H1 (cell line): ENCODE measurements at regions not wholly inside any gene's neighbourhood (a gene's known extent, or its start where the extent isn't known, plus 50 kb on each side); places are given as distances from the start of the nearest gene placed in this dataset.

Experiments used
- CTCF ChIA-PET: fragments of 300-600 bp; sonication (Branson Sonifier 250); formaldehyde crosslinking; loops from one replicate; lab custom pipeline; 2021; ENCODE audit not compliant: partially characterized antibody; lab: Charles Lee
- POLR2A ChIA-PET: fragments of 300-600 bp; sonication (Branson Sonifier 250); formaldehyde crosslinking; loops from one replicate; lab custom pipeline; 2021; ENCODE audit warnings: inconsistent platforms; ENCODE audit not compliant: partially characterized antibody; lab: Charles Lee
- DNase-seq, 2 experiments: peaks; one replicate each; pipeline versions ENCODE4 v3.0.0 to v3.0.0-alpha.2; 2010 to 2022; ENCODE audit warnings: low spot score in 2 of 2, low read depth in 1 of 2, mixed read lengths in 1 of 2
- FAIRE-seq: peaks from 2 replicates; lab custom pipeline; 2011; peaks lifted over from hg19 to GRCh38; lab: Jason Lieb, UNC
- H2AFZ ChIP-seq: 2 replicates; pipeline ENCODE4 v1.8.1; 2012; ENCODE audit warnings: low read length, inconsistent platforms
- H2AK5ac ChIP-seq: 2 replicates; pipeline ENCODE4 v1.6.1; 2013; ENCODE audit warnings: low read depth, low read length
- H2BK120ac ChIP-seq: replicated peaks from 2 replicates; pipeline ENCODE3; 2013; ENCODE audit warnings: low read depth, low read length, inconsistent platforms
- H2BK12ac ChIP-seq: 2 replicates; pipeline ENCODE4 v1.6.1; 2013; ENCODE audit warnings: low read depth, low read length
- H2BK15ac ChIP-seq: 2 replicates; pipeline ENCODE4 v1.6.1; 2013; ENCODE audit warnings: low read length
- H2BK20ac ChIP-seq: 2 replicates; pipeline ENCODE4 v1.6.1; 2013; ENCODE audit warnings: low read length
- H2BK5ac ChIP-seq: 2 replicates; pipeline ENCODE4 v1.6.1; 2013; ENCODE audit warnings: low read depth, low read length
- H3K14ac ChIP-seq: 2 replicates; pipeline ENCODE4 v1.6.1; 2013; ENCODE audit warnings: inconsistent platforms; ENCODE audit not compliant: insufficient read length
- H3K18ac ChIP-seq: 2 replicates; pipeline ENCODE4 v1.6.1; 2013; ENCODE audit warnings: low read length; ENCODE audit errors: extremely low read depth
- H3K23ac ChIP-seq: 2 replicates; pipeline ENCODE4 v1.6.1; 2013; ENCODE audit warnings: inconsistent platforms; ENCODE audit not compliant: insufficient read length
- H3K23me2 ChIP-seq: 2 replicates; pipeline ENCODE4 v1.6.1; 2013; ENCODE audit warnings: low read depth, low read length
- H3K27ac ChIP-seq: 2 replicates; pipeline ENCODE4 v1.6.1; 2011; ENCODE audit warnings: low read depth, low read length, inconsistent platforms
- H3K27me3 ChIP-seq, 4 experiments: replicated peaks in 1 of 4; 1 replicate in 1 of 4; 2 replicates in 3 of 4; pipeline versions ENCODE4 v1.6.1 to v1.8.1; 2011 to 2013; ENCODE audit warnings: low read length in 3 of 4, mild to moderate bottlenecking in 3 of 4, inconsistent platforms in 2 of 4, mixed read lengths in 2 of 4, moderate library complexity in 1 of 4; ENCODE audit not compliant: control insufficient read depth in 3 of 4, insufficient read depth in 3 of 4; ENCODE audit errors: extremely low read depth in 1 of 4
- H3K36me3 ChIP-seq, 4 experiments: 2 replicates each; pipeline versions ENCODE4 v1.6.1 to v1.8.1; 2011 to 2013; ENCODE audit warnings: mild to moderate bottlenecking in 4 of 4, low read length in 3 of 4, moderate library complexity in 2 of 4, control low read depth in 1 of 4, inconsistent platforms in 1 of 4; ENCODE audit not compliant: insufficient read depth in 4 of 4, control insufficient read depth in 2 of 4
- H3K4ac ChIP-seq: replicated peaks from 2 replicates; pipeline ENCODE3; 2013; ENCODE audit warnings: low read length, low read depth, mixed read lengths, inconsistent platforms; ENCODE audit not compliant: insufficient read length
- H3K4me1 ChIP-seq, 4 experiments: replicated peaks in 1 of 4; 1 replicate in 1 of 4; 2 replicates in 3 of 4; pipeline versions ENCODE4 v1.6.1 to v1.8.1; 2011 to 2013; ENCODE audit warnings: low read length in 3 of 4, inconsistent platforms in 2 of 4, mixed read lengths in 1 of 4; ENCODE audit not compliant: insufficient read depth in 4 of 4, control insufficient read depth in 3 of 4
- H3K4me2 ChIP-seq, 2 experiments: 2 replicates each; pipeline versions ENCODE4 v1.6.1 to v1.8.1; 2011 to 2013; ENCODE audit warnings: low read depth in 2 of 2, low read length in 2 of 2, control low read depth in 1 of 2, inconsistent platforms in 1 of 2, mild to moderate bottlenecking in 1 of 2; ENCODE audit not compliant: insufficient read depth in 1 of 2
- H3K4me3 ChIP-seq, 4 experiments: fragments of 200-600, 300-600 bp in 1 of 4; sonication (generic), shearing (Covaris generic), sonication (Bioruptor Twin) in 1 of 4; 2 replicates each; pipeline versions ENCODE4 v1.5.1 to v1.8.1; 2011 to 2016; ENCODE audit warnings: low read length in 4 of 4, low read depth in 3 of 4, control low read depth in 2 of 4, inconsistent platforms in 2 of 4, mild to moderate bottlenecking in 2 of 4, mixed read lengths in 1 of 4, moderate library complexity in 1 of 4; ENCODE audit not compliant: insufficient read depth in 2 of 4; ENCODE audit errors: extremely low read depth in 1 of 4
- H3K56ac ChIP-seq: replicated peaks from 2 replicates; pipeline ENCODE3; 2013; ENCODE audit warnings: low read depth, mild to moderate bottlenecking, mixed read lengths, low read length, inconsistent platforms; ENCODE audit not compliant: insufficient read length
- H3K79me1 ChIP-seq: 2 replicates; pipeline ENCODE4 v1.6.1; 2013; ENCODE audit warnings: low read depth, low read length, control low read depth
- H3K79me2 ChIP-seq, 2 experiments: 2 replicates each; pipeline versions ENCODE4 v1.6.1 to v1.8.1; 2012 to 2013; ENCODE audit warnings: low read length in 2 of 2, mild to moderate bottlenecking in 2 of 2, inconsistent platforms in 1 of 2; ENCODE audit not compliant: insufficient read depth in 2 of 2, control insufficient read depth in 1 of 2
- H3K9ac ChIP-seq, 4 experiments: replicated peaks in 1 of 4; 1 replicate in 1 of 4; 2 replicates in 3 of 4; pipeline versions ENCODE4 v1.6.1 to v1.8.1; 2011 to 2013; ENCODE audit warnings: low read depth in 3 of 4, low read length in 3 of 4, control low read depth in 2 of 4, mild to moderate bottlenecking in 2 of 4, moderate library complexity in 2 of 4, inconsistent platforms in 1 of 4; ENCODE audit errors: extremely low read depth in 1 of 4
- H3K9me3 ChIP-seq, 2 experiments: 2 replicates each; pipeline versions ENCODE4 v1.6.1 to v1.8.1; 2012 to 2013; ENCODE audit warnings: mild to moderate bottlenecking in 2 of 2, moderate library complexity in 2 of 2, control low read depth in 1 of 2, inconsistent platforms in 1 of 2, low read depth in 1 of 2, low read length in 1 of 2, mixed read lengths in 1 of 2; ENCODE audit not compliant: insufficient read depth in 2 of 2
- H4K20me1 ChIP-seq, 2 experiments: replicated peaks in 1 of 2; 2 replicates each; pipeline versions ENCODE3 to v1.8.1; 2011 to 2013; ENCODE audit warnings: inconsistent platforms in 2 of 2, low read length in 2 of 2, mild to moderate bottlenecking in 1 of 2; ENCODE audit not compliant: insufficient read depth in 2 of 2, control insufficient read depth in 1 of 2
- H4K5ac ChIP-seq: 2 replicates; pipeline ENCODE4 v1.6.1; 2013; ENCODE audit warnings: low read length, low read depth, mixed read lengths, inconsistent platforms; ENCODE audit not compliant: insufficient read length
- H4K8ac ChIP-seq: 2 replicates; pipeline ENCODE4 v1.8.0; 2013; ENCODE audit warnings: mild to moderate bottlenecking, moderate library complexity, low read length, inconsistent platforms; ENCODE audit not compliant: insufficient read depth; ENCODE audit errors: extremely low read depth
- H4K91ac ChIP-seq: replicated peaks from 2 replicates; pipeline ENCODE3; 2013; ENCODE audit warnings: low read length, mixed read lengths, inconsistent platforms; ENCODE audit not compliant: insufficient read length
- BACH1 ChIP-seq: IDR thresholded peaks from 2 replicates; pipeline ENCODE4 v1.6.1; 2012; ENCODE audit warnings: low read length, improper control_type of control experiment
- BCL11A ChIP-seq, 2 experiments: IDR thresholded peaks; one replicate each; pipeline ENCODE4 v1.6.1; 2011; ENCODE audit warnings: low read depth in 2 of 2, low read length in 2 of 2, mild to moderate bottlenecking in 2 of 2
- CEBPB ChIP-seq: IDR thresholded peaks from 2 replicates; pipeline ENCODE4 v1.6.1; 2012; ENCODE audit warnings: low read depth, low read length
- CHD2 ChIP-seq: IDR thresholded peaks from 2 replicates; pipeline ENCODE4 v1.6.1; 2012; ENCODE audit warnings: low read length, improper control_type of control experiment
- EP300 ChIP-seq, 2 experiments: IDR thresholded peaks; 1 replicate in 1 of 2; 2 replicates in 1 of 2; pipeline ENCODE4 v1.6.1; 2011 to 2012; ENCODE audit warnings: low read depth in 2 of 2, low read length in 2 of 2, mild to moderate bottlenecking in 2 of 2, borderline replicate concordance in 1 of 2, inconsistent platforms in 1 of 2, moderate library complexity in 1 of 2
- FOSL1 ChIP-seq: IDR thresholded peaks from 2 replicates; pipeline ENCODE4 v1.6.1; 2011; ENCODE audit warnings: mild to moderate bottlenecking, low read depth, low read length, moderate library complexity; ENCODE audit not compliant: insufficient read depth
- GABPA ChIP-seq: IDR thresholded peaks from 2 replicates; pipeline ENCODE4 v1.6.1; 2011; ENCODE audit warnings: mild to moderate bottlenecking, low read length, moderate library complexity, borderline replicate concordance; ENCODE audit not compliant: insufficient read depth
- HDAC2 ChIP-seq, 2 experiments: fragments of 300-600 bp in 1 of 2; sonication (generic) in 1 of 2; IDR thresholded peaks; 2 replicates each; pipeline ENCODE4 v1.6.1; 2011 to 2012; ENCODE audit warnings: low read depth in 2 of 2, low read length in 2 of 2, mild to moderate bottlenecking in 2 of 2, moderate library complexity in 2 of 2, borderline replicate concordance in 1 of 2, inconsistent platforms in 1 of 2
- JUND ChIP-seq: IDR thresholded peaks from 2 replicates; pipeline ENCODE4 v1.6.1; 2011; ENCODE audit warnings: mild to moderate bottlenecking, improper control_type of control experiment, low read length
- KDM1A ChIP-seq: fragments of 200-600, 300-600 bp; sonication (generic); IDR thresholded peaks from 2 replicates; pipeline ENCODE4 v1.7.1; 2016; ENCODE audit warnings: mild to moderate bottlenecking, low read length, borderline replicate concordance
- SAP30 ChIP-seq: fragments of 300-600 bp; sonication (generic); IDR thresholded peaks from 2 replicates; pipeline ENCODE4 v1.7.1; 2012; ENCODE audit warnings: low read length, moderate library complexity, mild to moderate bottlenecking, inconsistent platforms; ENCODE audit not compliant: insufficient read depth, insufficient replicate concordance
- SIRT6 ChIP-seq: IDR thresholded peaks from one replicate; pipeline ENCODE4 v1.7.1; 2012; ENCODE audit warnings: low read length, inconsistent platforms
- TBP ChIP-seq: IDR thresholded peaks from 2 replicates; pipeline ENCODE4 v1.6.1; 2011; ENCODE audit warnings: low read depth, low read length, improper control_type of control experiment
- USF2 ChIP-seq: IDR thresholded peaks from 2 replicates; pipeline ENCODE4 v1.6.1; 2011; ENCODE audit warnings: low read length, improper control_type of control experiment
- WGBS, 2 experiments: shearing (Covaris generic) in 1 of 2; methylation state at CpG; one replicate each; pipeline versions ENCODE4 v1.1.6 to v1.1.7; 2013 to 2015; ENCODE audit warnings: low lambda C conversion rate in 2 of 2, mixed read lengths in 2 of 2, inconsistent platforms in 1 of 2, low coverage in 1 of 2, missing lambda C conversion rate in 1 of 2; ENCODE audit not compliant: insufficient replicate concordance in 2 of 2, insufficient coverage in 1 of 2, insufficient read length in 1 of 2; ENCODE audit errors: extremely low coverage in 1 of 2, missing lambda C conversion rate in 1 of 2; 5-methylcytosine and 5-hydroxymethylcytosine counted together

- H4K20me1 ChIP-seq, result no peaks in the 10 kb centered on the region
- no peak overlapping the region for H4K91ac ChIP-seq
- H3K36me3 ChIP-seq, result no peaks in the 10 kb centered on the region
- H3K9ac ChIP-seq, result no peak overlapping the region
- H3K4me2 ChIP-seq, result no peak overlapping the region
- no peak overlapping the region for H3K56ac ChIP-seq
- no peak overlapping the region for H2AK5ac ChIP-seq
- no peak overlapping the region for H2BK20ac ChIP-seq
- no peaks in the 10 kb centered on the region for H3K79me2 ChIP-seq
- no peaks in the 10 kb centered on the region for H3K23me2 ChIP-seq
- H3K4ac ChIP-seq, result no peak overlapping the region
- H3K27ac ChIP-seq, result no peak overlapping the region
- no peak overlapping the region for H2BK12ac ChIP-seq
- ChIA-PET CTCF (no interaction called here), POLR2A (no interaction called here)
- no peak overlapping the region for H4K8ac ChIP-seq
- no peak overlapping the region for H3K4me3 ChIP-seq
- H3K79me1 ChIP-seq, result no peaks in the 10 kb centered on the region
- H3K27me3 ChIP-seq, result no peaks in the 10 kb centered on the region
- H4K5ac ChIP-seq, result no peak overlapping the region
- no peak overlapping the region for H3K14ac ChIP-seq
- H3K9me3 ChIP-seq, result peaks cover 9 to 12% of the 10 kb centered on the region in 2 experiments
- no peak overlapping the region for H2BK120ac ChIP-seq
- 92% methylated on average over 2 of the region's 2 CpGs; no CpG with 5 or more reads in 1 of the 2 experiments for WGBS, 2 experiments
- no peak overlapping the region for H3K23ac ChIP-seq
- no peak overlapping the region for H2AFZ ChIP-seq
- H3K18ac ChIP-seq, result no peak overlapping the region
- H2BK15ac ChIP-seq, result no peak overlapping the region
- DNase-seq (no peak), FAIRE-seq (no peak)
- no peak overlapping the region for H2BK5ac ChIP-seq
- no peaks in the 10 kb centered on the region for H3K4me1 ChIP-seq
- no peak for TF ChIP-seq BCL11A (IDR thresholded peaks at IDR 0.05; ENCODE audit: low read depth in 2 of 2, low read length in 2 of 2)
- no peak for TF ChIP-seq GABPA
- TF ChIP-seq USF2, result no peak
- TF ChIP-seq CHD2, result no peak
- TF ChIP-seq TBP, result no peak
- no peak for TF ChIP-seq SIRT6
- no peak for TF ChIP-seq BACH1
- TF ChIP-seq KDM1A, result no peak
- TF ChIP-seq CEBPB, result no peak
- no peak for TF ChIP-seq JUND
- TF ChIP-seq EP300 (IDR thresholded peaks at IDR 0.05; ENCODE audit: borderline replicate concordance in 1 of 2, low read depth in 2 of 2, low read length in 2 of 2), result no peak
- no peak for TF ChIP-seq FOSL1
- TF ChIP-seq HDAC2 (IDR thresholded peaks at IDR 0.05; ENCODE audit: borderline replicate concordance in 1 of 2, low read depth in 2 of 2, low read length in 2 of 2), result no peak
- TF ChIP-seq SAP30, result no peak
These were observed 303.5 kb upstream of the RTL1 start for GRCh38 chr14:101207041-101207440.
